IPS-20b (cell line): ENCODE measurements at regions not wholly inside any gene's neighbourhood (a gene's known extent, or its start where the extent isn't known, plus 50 kb on each side); places are given as distances from the start of the nearest gene placed in this dataset.

ENCODE experiments used
- H3K27ac ChIP-seq: one replicate; pipeline ENCODE4 v1.5.1; 2013; ENCODE audit warnings: low read length
- H3K27me3 ChIP-seq: 2 replicates; pipeline ENCODE4 v1.6.1; 2013; ENCODE audit warnings: mild to moderate bottlenecking, low read length, inconsistent platforms; ENCODE audit not compliant: insufficient read depth
- H3K36me3 ChIP-seq: 2 replicates; pipeline ENCODE4 v1.6.1; 2013; ENCODE audit warnings: low read depth, mild to moderate bottlenecking, inconsistent platforms, low read length, moderate library complexity; ENCODE audit not compliant: insufficient read depth
- H3K4me1 ChIP-seq: 2 replicates; pipeline ENCODE4 v1.6.1; 2013; ENCODE audit warnings: mild to moderate bottlenecking, control low read depth, inconsistent platforms, low read length, moderate library complexity; ENCODE audit not compliant: insufficient read depth
- H3K4me3 ChIP-seq: 2 replicates; pipeline ENCODE4 v1.5.1; 2013; ENCODE audit warnings: mild to moderate bottlenecking, low read length, inconsistent platforms
- H3K9ac ChIP-seq: 2 replicates; pipeline ENCODE4 v1.6.1; 2013; ENCODE audit warnings: low read depth, mild to moderate bottlenecking, inconsistent platforms, low read length, moderate library complexity
- H3K9me3 ChIP-seq: 2 replicates; pipeline ENCODE4 v1.6.1; 2013; ENCODE audit warnings: mild to moderate bottlenecking, low read depth, low read length, inconsistent platforms; ENCODE audit not compliant: insufficient read depth

DNA sequence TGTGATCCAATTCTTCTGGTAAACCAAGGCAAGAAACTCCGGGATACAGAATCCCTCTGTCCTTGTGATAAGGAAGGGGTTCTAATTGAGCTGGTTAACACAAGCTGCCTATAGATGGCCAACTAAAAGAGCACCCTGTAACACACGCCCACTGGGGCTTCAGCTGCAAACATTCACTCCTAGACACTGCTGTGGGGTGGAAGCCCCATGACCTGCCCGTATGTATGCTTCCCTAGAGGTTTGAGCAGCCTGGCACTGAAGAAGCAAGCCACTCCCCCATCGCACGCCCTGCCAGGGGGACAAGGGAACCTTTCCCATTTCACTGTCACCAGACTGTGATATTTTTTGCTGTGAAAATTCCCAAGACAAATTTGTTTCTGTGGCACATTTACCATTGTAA is 516.9 kb upstream of the GOLIM4 start:
- H3K27ac ChIP-seq: no peak overlapping the region
- no peaks in the 10 kb centered on the region for H3K27me3 ChIP-seq
- H3K36me3 ChIP-seq: no peaks in the 10 kb centered on the region
- no peak overlapping the region for H3K4me3 ChIP-seq
- peaks cover 36% of the 10 kb centered on the region for H3K4me1 ChIP-seq
- no peak overlapping the region for H3K9ac ChIP-seq
- no peaks in the 10 kb centered on the region for H3K9me3 ChIP-seq

DNA sequence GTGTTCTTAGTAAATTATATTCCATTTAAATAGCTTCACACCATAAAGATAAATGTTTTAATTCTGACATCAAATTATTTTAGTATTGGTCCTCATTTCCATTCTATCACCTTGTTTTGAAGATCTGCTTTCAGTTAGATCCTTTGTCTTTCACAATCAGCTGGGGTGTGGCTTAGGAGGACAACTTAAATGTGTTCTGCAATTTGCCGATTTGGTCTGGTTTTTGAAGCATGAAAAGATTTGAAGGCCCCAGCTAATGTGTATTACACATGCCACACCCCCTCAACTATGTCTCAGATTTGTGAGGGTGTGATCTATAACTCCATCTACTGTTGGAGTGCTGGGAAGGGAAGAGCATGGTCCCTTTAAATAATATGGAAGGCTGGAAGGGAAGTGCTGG is 516.1 kb upstream of the GOLIM4 start:
- no peaks in the 10 kb centered on the region for H3K36me3 ChIP-seq
- H3K4me1 ChIP-seq: peaks cover 28% of the 10 kb centered on the region; the same call in 1 of the 2 replicates
- no peak overlapping the region for H3K9ac ChIP-seq
- no peak overlapping the region for H3K4me3 ChIP-seq
- no peak overlapping the region for H3K27ac ChIP-seq
- H3K9me3 ChIP-seq: no peaks in the 10 kb centered on the region
- no peaks in the 10 kb centered on the region for H3K27me3 ChIP-seq

DNA sequence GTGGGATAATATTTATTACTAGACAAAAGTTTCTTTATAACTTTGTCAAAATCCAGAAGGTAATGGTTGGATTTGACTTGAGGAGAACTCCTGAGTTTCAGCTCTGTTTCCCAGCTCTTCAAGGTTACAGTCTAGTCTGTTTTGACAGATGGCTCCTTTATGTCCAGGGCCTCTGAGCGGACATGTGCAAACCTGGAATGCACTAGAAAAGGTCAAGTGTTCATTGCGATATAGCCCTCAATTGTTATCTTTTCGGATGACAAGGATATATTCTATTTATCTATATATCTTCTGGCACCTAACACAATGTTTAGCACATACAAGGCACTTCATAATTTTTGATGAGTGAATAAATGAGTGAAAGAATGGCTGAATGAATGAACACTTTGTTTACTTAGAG is 513.2 kb upstream of the GOLIM4 start:
- no peaks in the 10 kb centered on the region for H3K27me3 ChIP-seq
- H3K36me3 ChIP-seq: no peaks in the 10 kb centered on the region
- H3K27ac ChIP-seq: no peak overlapping the region
- no peaks in the 10 kb centered on the region for H3K4me1 ChIP-seq
- no peak overlapping the region for H3K9ac ChIP-seq
- no peak overlapping the region for H3K4me3 ChIP-seq
- no peaks in the 10 kb centered on the region for H3K9me3 ChIP-seq

DNA sequence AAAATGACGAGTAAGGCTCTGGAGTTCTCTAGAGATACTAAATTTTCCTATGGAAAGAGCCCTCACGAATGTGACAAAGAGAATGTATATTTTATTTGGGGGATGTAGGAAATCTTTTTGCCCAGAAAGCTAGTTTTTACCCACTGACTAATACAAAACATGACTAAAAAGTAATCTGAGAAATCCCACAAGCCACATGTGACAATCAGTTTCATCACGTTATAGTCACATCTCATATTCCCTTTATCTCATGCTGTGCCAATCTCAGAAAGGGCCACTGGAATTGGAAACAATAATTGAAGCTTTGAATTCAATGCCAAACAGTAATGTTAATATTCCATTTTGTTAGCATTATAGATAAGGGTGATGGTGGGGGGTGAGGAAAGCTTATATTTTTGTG is 509.0 kb upstream of the GOLIM4 start:
- no peak overlapping the region for H3K27ac ChIP-seq
- no peaks in the 10 kb centered on the region for H3K36me3 ChIP-seq
- no peaks in the 10 kb centered on the region for H3K4me1 ChIP-seq

DNA sequence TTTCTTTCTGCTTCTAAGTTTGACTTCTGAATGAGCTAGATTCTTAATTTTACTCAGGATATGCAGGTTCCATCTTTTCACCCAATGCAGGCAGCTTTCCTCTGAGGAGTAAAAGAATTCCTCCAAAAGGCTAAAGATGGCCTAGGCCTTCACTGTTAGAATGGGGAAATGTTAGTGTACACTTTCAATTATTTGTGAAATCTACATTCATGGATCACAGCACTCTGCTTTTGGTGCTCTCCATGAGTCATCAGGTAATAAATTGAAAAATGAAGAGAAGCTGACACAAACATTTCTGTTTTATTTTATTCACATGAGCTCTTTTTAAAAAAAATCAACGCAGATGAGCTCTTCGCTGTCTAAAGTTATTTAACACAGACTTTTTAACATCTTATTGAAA is 502.5 kb upstream of the GOLIM4 start:
- no peak overlapping the region for H3K4me3 ChIP-seq
- no peaks in the 10 kb centered on the region for H3K27me3 ChIP-seq
- H3K9me3 ChIP-seq: no peaks in the 10 kb centered on the region
- H3K27ac ChIP-seq: no peak overlapping the region
- no peaks in the 10 kb centered on the region for H3K4me1 ChIP-seq
- no peak overlapping the region for H3K9ac ChIP-seq
- no peaks in the 10 kb centered on the region for H3K36me3 ChIP-seq

More for the DNA sequence above, 509.0 kb upstream of the GOLIM4 start:
- Histone ChIP-seq H3K9ac (no peak overlapping the region), H3K27me3 (no peaks in the 10 kb centered on the region), H3K4me3 (no peak overlapping the region), H3K9me3 (no peaks in the 10 kb centered on the region)

DNA sequence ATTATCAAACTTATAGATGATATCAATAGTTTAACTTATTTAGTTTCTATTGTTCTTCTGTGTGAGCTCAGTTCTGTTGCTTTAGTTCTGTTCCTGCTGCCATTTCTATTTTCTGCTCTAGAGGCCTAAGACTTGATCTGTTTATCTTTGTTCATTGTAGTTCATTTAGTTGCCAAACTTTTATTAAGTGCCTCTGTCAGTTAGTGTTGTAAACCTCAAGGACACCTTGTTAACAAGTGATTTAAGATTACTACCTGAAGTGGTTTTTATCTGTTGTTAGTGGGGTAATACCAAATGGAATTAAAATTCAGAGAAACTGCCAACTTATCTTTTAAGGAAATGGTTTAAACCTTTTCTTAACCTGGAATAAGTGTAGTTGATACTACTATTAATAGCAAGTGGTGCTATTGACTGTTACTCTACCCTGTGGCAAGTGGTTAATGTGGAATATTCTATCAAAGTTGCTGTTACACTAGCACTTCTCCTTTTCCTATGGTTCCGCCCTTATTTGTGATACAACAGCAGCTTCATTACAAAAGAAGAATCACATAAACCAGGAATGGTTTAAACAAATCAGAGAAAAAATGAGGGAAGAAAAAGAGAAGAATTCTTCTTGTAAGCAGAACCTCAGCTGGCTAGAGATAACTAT is 500.6 kb upstream of the GOLIM4 start:
- no peak overlapping the region for H3K9ac ChIP-seq
- 0 out of 2 replicates have a peak, but pooled peaks cover 2% of the 10 kb centered on the region for H3K4me1 ChIP-seq
- H3K27ac ChIP-seq: no peak overlapping the region
- no peak overlapping the region for H3K4me3 ChIP-seq
- H3K27me3 ChIP-seq: no peaks in the 10 kb centered on the region
- no peaks in the 10 kb centered on the region for H3K9me3 ChIP-seq
- H3K36me3 ChIP-seq: no peaks in the 10 kb centered on the region

DNA sequence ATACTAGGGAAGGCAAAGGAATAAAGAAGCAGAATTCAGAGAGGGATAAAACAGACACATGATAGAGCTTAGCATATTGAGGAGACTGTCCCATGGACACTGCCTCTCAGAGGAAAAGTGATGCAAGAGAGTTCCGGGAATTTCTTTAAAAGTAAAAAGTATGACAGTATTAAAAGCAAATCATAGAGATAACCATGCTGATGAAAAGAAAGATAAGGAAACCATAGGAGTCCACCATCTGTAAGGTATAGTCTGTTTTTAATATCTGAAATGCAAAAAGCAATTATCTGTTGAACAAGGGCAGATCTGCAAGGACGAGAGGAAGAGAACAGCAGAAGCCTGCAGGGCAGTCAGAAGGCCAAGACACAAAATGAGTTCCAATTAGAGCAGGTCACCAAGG is 495.9 kb upstream of the GOLIM4 start:
- no peaks in the 10 kb centered on the region for H3K27me3 ChIP-seq
- H3K4me3 ChIP-seq: no peak overlapping the region
- H3K9ac ChIP-seq: no peak overlapping the region
- H3K9me3 ChIP-seq: no peaks in the 10 kb centered on the region
- H3K27ac ChIP-seq: no peak overlapping the region
- no peaks in the 10 kb centered on the region for H3K36me3 ChIP-seq
- H3K4me1 ChIP-seq: peaks cover 3% of the 10 kb centered on the region; the same call in 1 of the 2 replicates

DNA sequence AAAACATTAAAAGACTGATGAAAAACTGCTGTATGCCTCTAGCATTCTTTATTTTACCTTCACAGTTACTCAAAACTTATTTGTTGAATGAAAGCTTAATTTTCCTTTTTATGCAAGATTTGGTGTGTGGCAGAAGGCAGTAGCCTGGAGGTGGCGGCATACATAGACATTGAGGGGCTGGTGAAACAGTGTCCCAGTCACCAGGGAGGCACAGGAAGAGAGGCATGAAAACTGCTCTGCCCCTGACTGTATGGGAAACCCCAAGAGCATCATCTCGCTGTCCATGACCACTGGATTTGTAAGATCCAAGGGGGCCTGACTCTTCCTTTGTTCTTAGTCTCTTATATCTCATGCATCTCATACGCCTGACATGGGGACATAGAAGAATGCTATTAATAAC is 493.7 kb upstream of the GOLIM4 start:
- no peak overlapping the region for H3K9ac ChIP-seq
- H3K4me3 ChIP-seq: no peak overlapping the region
- no peaks in the 10 kb centered on the region for H3K9me3 ChIP-seq
- no peaks in the 10 kb centered on the region for H3K27me3 ChIP-seq
- H3K27ac ChIP-seq: no peak overlapping the region
- H3K36me3 ChIP-seq: no peaks in the 10 kb centered on the region
- H3K4me1 ChIP-seq: peaks cover 3% of the 10 kb centered on the region; the same call in 1 of the 2 replicates

DNA sequence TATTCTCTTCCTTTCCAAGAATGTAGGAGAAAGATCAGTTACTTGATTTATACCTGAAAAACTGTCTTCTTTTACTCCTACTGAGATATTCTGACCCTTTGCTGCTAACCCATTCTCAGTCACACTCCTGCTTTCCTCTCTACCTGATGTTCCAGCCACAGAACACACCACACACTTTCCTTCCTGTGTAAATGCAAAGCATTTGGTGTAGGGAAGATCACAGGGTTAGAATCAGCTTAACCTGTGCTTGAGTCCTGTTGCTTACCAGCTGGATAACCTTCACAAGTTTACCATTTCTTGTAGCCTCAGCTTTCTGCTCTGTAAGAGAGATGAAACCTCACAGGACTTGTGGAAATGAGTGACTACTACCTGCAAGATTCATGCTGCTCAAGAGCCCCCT is 489.8 kb upstream of the GOLIM4 start:
- Histone ChIP-seq H3K27me3 (no peaks in the 10 kb centered on the region), H3K4me3 (no peak overlapping the region), H3K9me3 (no peaks in the 10 kb centered on the region), H3K27ac (no peak overlapping the region), H3K4me1 (peaks cover 19% of the 10 kb centered on the region; the same call in 1 of the 2 replicates), H3K36me3 (no peaks in the 10 kb centered on the region), H3K9ac (no peak overlapping the region)

DNA sequence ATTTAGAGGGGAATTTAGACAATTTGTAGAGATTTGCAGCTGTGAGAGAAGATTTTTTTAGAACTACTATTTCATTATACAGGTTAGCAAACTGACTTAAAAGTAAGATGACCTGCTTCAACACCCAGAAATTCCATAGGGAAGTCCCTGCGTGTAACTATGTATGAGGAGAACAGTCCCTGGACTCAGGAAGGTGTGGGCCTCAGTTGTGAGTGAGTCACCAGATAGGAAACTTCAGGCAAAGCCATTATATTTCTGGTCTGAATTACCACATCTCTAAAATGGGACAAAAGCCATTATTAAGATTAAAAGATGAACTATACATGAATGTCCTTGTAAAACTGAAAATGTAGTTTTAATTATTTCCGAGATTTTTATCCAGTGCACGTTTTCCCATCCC is 488.3 kb upstream of the GOLIM4 start:
- no peak overlapping the region for H3K9ac ChIP-seq
- no peak overlapping the region for H3K27ac ChIP-seq
- H3K36me3 ChIP-seq: no peaks in the 10 kb centered on the region
- no peaks in the 10 kb centered on the region for H3K9me3 ChIP-seq
- no peaks in the 10 kb centered on the region for H3K27me3 ChIP-seq
- no peak overlapping the region for H3K4me3 ChIP-seq
- H3K4me1 ChIP-seq: peaks cover 19% of the 10 kb centered on the region; the same call in 1 of the 2 replicates

DNA sequence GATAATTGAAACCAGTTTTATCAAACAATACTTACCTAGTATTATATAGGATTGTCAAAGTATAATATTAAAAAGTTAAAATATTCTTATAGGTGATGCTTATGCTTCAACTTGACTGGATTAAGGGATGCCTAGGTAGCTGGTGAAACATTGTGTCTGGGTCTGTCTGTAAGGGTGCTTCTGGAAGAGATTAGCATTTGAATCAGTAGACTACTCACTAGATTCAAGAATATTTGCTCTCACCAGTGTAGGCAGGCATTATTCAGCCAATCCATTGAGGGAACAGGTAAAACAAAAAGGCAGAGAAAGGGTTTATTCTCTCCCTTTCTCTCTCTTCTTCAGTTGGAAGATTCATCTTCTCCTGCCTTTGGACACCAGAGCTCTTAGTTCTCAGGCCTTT is 486.8 kb upstream of the GOLIM4 start:
- H3K27ac ChIP-seq: no peak overlapping the region
- H3K36me3 ChIP-seq: no peaks in the 10 kb centered on the region
- H3K4me1 ChIP-seq: peaks cover 19% of the 10 kb centered on the region; the same call in 1 of the 2 replicates
- H3K9ac ChIP-seq: no peak overlapping the region
- no peaks in the 10 kb centered on the region for H3K27me3 ChIP-seq
- 0 out of 2 replicates have a peak overlapping the region, but pooled peaks have one; percentile 4 for H3K4me3 ChIP-seq
- H3K9me3 ChIP-seq: no peaks in the 10 kb centered on the region

DNA sequence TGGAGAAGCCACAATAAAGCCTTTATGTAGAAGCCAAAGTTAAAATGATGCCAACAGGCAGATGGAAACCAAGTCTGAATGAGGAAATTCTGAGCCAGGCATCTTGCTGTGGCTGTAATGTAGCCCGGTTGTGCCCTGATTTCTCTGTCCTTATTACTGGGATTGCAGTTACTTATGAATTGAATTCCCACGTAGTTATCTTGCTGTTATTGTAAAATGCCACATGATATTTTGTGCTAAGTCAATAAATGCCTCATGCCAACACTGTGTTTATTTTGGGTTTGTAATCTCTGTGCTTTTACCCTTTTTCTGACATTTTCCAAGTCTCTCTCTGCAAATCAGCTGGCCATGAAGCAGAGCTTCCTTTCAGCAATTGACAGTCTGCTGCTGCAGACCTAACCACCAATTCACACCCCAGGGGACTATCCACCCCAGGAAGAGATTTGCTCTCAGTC is 486.1 kb upstream of the GOLIM4 start:
- Histone ChIP-seq H3K4me3 (no peak overlapping the region), H3K4me1 (peaks cover 19% of the 10 kb centered on the region; the same call in 1 of the 2 replicates), H3K27me3 (no peaks in the 10 kb centered on the region), H3K9me3 (no peaks in the 10 kb centered on the region), H3K36me3 (no peaks in the 10 kb centered on the region), H3K9ac (no peak overlapping the region), H3K27ac (no peak overlapping the region)
